Fibroblast of mammary gland (primary cell): ENCODE measurements at regions not wholly inside any gene's neighbourhood (a gene's known extent, or its start where the extent isn't known, plus 50 kb on each side); places are given as distances from the start of the nearest gene placed in this dataset.

Experiments
- DNase-seq: peaks from one replicate; pipeline ENCODE4 v3.0.0-alpha.2; 2010; ENCODE audit warnings: low read depth
- H3K4me3 ChIP-seq: 2 replicates; pipeline ENCODE4 v1.5.1; 2011; ENCODE audit warnings: low read depth, mild to moderate bottlenecking, low read length, moderate library complexity; ENCODE audit not compliant: control insufficient read depth
- CTCF ChIP-seq: conservative IDR thresholded peaks from 2 replicates; pipeline ENCODE4 v1.5.1; 2011; ENCODE audit warnings: low read depth, low read length, inconsistent platforms; ENCODE audit not compliant: control insufficient read depth, insufficient read depth

GRCh38 chr14:30482276-30482675, 76.7 kb upstream of the G2E3 start:
- H3K4me3 ChIP-seq: no peak overlapping the region
- DNase-seq: no peak
- TF ChIP-seq CTCF: no peak

DNA sequence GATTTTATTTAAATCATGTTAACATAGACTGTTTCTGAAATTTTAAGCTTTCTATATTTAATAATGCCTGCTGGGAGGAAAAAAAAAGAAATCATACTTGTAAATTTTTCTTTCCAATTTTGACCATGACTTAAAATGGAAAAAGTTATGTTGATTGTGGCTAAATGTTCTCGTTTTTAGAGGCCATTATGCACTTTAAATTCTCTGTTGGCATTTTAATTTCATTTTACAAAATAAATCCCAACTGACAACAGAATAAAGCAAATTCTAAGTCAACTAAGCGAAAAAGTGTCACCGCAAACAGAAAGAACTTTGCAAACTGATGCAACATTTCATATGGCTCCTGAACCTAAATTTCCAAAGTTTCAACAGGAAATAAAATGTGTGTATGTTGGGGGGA, 74.8 kb upstream of the G2E3 start:
- TF ChIP-seq CTCF: no peak
- no peak for DNase-seq
- H3K4me3 ChIP-seq: no peak overlapping the region

- H3K4me3 ChIP-seq: no peak overlapping the region
- no peak for TF ChIP-seq CTCF
- no peak for DNase-seq
Measured at GRCh38 chr14:30484976-30485375, 74.0 kb upstream of the G2E3 start.

GRCh38 chr14:30496852-30497251, 62.1 kb upstream of the G2E3 start:
- H3K4me3 ChIP-seq: no peak overlapping the region
- TF ChIP-seq CTCF: no peak
- DNase-seq: peak; percentile 0

- DNase-seq: no peak
- no peak for TF ChIP-seq CTCF
- no peak overlapping the region for H3K4me3 ChIP-seq
Measured at GRCh38 chr14:30499358-30499757, 59.6 kb upstream of the G2E3 start.

- no peak overlapping the region for H3K4me3 ChIP-seq
- no peak for TF ChIP-seq CTCF
- no peak for DNase-seq
Measured at GRCh38 chr14:30500222-30500621, 58.7 kb upstream of the G2E3 start.

GRCh38 chr14:30507209-30507608, 51.7 kb upstream of the G2E3 start:
- no peak overlapping the region for H3K4me3 ChIP-seq
- DNase-seq: no peak
- no peak for TF ChIP-seq CTCF
